ENCODE measurements at regions not wholly inside any gene's neighbourhood (a gene's known extent, or its start where the extent isn't known, plus 50 kb on each side); places are given as distances from the start of the nearest gene placed in this dataset.

DNA sequence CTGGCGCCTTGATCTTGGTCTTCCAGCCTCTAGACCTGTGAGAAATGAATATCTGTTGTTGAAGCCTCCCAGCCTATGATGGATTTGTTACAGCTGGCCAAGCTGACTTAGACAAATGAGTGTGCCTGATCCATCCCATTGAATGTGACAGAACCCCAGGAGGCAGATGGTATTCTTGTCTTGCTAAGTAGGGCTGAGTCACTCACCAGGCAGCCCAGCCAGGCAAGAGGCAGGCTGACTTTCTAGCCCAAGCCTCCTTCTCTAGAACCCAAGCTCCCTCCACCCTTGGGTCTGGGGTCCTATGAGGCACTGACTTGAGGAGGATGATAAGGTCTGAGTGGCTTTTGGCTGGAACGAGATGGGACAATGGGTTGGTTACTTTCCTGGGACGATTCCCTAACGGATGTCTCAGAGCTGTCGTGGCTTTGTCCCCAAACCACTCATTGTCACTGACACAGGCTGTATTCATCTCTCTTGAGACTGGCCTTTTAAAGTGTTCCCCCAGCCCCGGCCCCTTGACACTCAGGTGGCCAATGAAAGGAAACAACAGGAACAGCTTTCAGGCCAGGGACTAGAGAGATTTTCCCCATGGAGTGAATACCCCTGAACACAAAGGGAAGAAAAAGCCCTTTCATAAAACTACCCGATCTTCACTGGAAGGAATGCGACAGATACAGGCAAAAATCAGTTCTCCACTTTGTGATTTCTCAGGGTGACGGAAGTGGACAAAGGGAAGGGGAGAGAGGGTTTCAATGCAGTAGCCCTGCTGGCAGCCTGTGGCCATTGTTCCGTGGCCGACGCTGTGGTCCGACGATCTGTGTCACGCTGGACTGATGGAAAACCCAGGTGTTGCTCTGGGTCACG is 264.2 kb downstream of the AACS start:
- TF ChIP-seq TAF1 (IDR thresholded peaks at IDR 0.05; ENCODE audit: low read depth) (no peak), YY1 (IDR thresholded peaks at IDR 0.05; ENCODE audit: low read depth) (no peak), NFIC (IDR thresholded peaks at IDR 0.05) (no peak), RAD21 (IDR thresholded peaks at IDR 0.05; ENCODE audit: low read depth) (no peak), EP300 (IDR thresholded peaks at IDR 0.05; ENCODE audit: borderline replicate concordance) (no peak), TEAD4 (IDR thresholded peaks at IDR 0.05) (no peak), CREB1 (IDR thresholded peaks at IDR 0.05; ENCODE audit: low read depth) (no peak), FOXM1 (IDR thresholded peaks at IDR 0.05; ENCODE audit: borderline replicate concordance, low read depth) (no peak), TCF12 (IDR thresholded peaks at IDR 0.05; ENCODE audit: low read depth) (no peak)
- TF ChIP-seq, protein P1, sequence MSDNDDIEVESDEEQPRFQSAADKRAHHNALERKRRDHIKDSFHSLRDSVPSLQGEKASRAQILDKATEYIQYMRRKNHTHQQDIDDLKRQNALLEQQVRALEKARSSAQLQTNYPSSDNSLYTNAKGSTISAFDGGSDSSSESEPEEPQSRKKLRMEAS (IDR thresholded peaks at IDR 0.05): no peak
- TF ChIP-seq, protein P2, sequence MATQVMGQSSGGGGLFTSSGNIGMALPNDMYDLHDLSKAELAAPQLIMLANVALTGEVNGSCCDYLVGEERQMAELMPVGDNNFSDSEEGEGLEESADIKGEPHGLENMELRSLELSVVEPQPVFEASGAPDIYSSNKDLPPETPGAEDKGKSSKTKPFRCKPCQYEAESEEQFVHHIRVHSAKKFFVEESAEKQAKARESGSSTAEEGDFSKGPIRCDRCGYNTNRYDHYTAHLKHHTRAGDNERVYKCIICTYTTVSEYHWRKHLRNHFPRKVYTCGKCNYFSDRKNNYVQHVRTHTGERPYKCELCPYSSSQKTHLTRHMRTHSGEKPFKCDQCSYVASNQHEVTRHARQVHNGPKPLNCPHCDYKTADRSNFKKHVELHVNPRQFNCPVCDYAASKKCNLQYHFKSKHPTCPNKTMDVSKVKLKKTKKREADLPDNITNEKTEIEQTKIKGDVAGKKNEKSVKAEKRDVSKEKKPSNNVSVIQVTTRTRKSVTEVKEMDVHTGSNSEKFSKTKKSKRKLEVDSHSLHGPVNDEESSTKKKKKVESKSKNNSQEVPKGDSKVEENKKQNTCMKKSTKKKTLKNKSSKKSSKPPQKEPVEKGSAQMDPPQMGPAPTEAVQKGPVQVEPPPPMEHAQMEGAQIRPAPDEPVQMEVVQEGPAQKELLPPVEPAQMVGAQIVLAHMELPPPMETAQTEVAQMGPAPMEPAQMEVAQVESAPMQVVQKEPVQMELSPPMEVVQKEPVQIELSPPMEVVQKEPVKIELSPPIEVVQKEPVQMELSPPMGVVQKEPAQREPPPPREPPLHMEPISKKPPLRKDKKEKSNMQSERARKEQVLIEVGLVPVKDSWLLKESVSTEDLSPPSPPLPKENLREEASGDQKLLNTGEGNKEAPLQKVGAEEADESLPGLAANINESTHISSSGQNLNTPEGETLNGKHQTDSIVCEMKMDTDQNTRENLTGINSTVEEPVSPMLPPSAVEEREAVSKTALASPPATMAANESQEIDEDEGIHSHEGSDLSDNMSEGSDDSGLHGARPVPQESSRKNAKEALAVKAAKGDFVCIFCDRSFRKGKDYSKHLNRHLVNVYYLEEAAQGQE (IDR thresholded peaks at IDR 0.05; ENCODE audit: low read depth): no peak
